ENCODE measurements at regions not wholly inside any gene's neighbourhood (a gene's known extent, or its start where the extent isn't known, plus 50 kb on each side); places are given as distances from the start of the nearest gene placed in this dataset.
"Not testable (repeated sequence)": the region's sequence is repeated elsewhere in the genome, so short reads cannot be mapped to it uniquely, and the experiment has no call there.

DNA sequence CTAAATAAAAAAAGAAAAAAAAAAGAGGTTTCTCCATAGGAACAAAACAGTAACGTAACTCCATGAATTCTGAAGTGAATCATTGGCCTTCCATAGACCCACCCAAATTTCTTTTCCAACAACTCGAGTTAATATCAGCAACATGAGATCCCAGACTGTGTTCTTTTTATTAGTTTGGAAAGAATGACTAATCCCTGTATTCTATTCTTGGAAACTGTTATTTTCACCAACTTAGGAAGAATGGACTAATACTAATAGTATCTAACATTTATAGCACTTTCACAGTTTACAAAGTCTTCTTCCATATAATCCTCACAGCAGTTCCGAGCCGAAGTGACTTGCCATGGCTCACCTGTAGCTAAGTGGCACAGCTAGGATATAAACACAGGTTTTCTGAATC is 72.7 kb upstream of the SLC4A7 start:
- no peak for DNase-seq (ENCODE audit: low read depth in 2 of 2)

DNA sequence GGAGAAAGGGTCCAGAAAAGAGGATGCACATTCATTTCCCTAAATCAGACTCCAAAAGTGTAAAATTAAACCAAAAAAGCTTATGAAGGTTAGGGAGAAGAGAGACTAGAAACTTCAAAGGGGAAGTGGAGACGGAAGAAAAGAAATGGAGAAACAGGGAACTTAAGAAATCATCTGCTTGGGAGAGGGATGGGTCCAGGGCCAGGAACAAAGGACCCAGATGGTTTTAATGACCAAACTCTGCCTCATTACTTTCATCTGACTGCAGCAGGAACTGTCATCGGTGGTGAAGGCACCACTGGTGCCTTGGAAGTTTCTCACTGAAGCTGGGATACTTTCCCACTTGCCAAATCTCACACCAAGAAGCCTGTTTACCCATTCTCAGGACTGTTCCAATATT is 70.5 kb upstream of the SLC4A7 start:
- no peak for DNase-seq (ENCODE audit: low read depth in 2 of 2)

- no peak for DNase-seq (ENCODE audit: low read depth in 2 of 2)
Observed at GRCh38 chr3:27553886-27554540, 69.8 kb upstream of the SLC4A7 start.

GRCh38 chr3:27552708-27553107 is 68.5 kb upstream of the SLC4A7 start:
- not testable (repeated sequence) for DNase-seq (ENCODE audit: low read depth in 2 of 2)

DNA sequence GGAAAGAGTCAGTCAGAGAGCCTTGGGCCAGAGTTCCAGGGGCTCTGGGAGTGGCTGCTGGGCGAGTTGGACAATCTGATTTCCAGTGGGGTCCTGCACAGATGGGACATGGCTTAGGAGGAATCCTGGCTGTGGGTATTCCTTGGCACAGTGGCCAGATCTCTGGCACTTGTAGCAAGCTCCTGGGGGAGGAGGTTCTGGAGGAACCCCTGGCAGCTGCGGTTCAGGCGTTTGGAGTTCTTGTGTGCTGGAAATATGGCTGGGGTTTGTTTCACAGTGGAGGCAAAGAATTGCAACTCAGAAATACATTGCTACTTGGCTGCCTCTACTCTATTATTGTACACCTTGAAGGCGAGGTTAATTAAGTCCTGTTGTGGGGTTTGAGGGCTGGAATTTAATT is 67.2 kb upstream of the SLC4A7 start:
- DNase-seq (ENCODE audit: low read depth in 2 of 2), result not testable (repeated sequence)

GRCh38 chr3:27545061-27545460 is 60.9 kb upstream of the SLC4A7 start:
- DNase-seq (ENCODE audit: low read depth in 2 of 2), result no peak

- no peak for DNase-seq (ENCODE audit: low read depth in 2 of 2)
Observed at GRCh38 chr3:27544372-27544865, 60.2 kb upstream of the SLC4A7 start.

DNA sequence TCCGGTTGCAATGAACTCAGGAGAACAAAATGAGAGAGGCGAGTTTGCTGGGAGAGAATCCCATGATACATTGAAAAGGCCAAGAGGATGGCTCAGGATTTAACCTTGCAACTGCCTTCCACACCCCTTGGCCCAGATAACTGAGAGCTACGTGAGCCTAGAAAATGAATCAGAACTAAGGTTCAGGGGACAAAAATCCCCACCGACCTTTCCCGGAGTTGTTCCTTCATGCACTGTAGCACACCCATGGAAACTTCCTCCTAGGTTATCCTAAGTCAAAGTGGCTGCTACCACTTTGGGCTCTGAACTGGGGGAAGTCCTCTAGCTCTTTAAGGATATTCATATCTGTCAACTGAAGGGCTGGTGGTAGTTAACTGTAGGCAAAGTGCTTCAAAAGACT is 58.3 kb upstream of the SLC4A7 start:
- DNase-seq (ENCODE audit: low read depth in 2 of 2), result no peak

- DNase-seq (ENCODE audit: low read depth in 2 of 2), result no peak
Observed at GRCh38 chr3:27540231-27540630, 56.0 kb upstream of the SLC4A7 start.

- no peak for DNase-seq (ENCODE audit: low read depth in 2 of 2)
Observed at GRCh38 chr3:27536491-27536890, 52.3 kb upstream of the SLC4A7 start.

DNA sequence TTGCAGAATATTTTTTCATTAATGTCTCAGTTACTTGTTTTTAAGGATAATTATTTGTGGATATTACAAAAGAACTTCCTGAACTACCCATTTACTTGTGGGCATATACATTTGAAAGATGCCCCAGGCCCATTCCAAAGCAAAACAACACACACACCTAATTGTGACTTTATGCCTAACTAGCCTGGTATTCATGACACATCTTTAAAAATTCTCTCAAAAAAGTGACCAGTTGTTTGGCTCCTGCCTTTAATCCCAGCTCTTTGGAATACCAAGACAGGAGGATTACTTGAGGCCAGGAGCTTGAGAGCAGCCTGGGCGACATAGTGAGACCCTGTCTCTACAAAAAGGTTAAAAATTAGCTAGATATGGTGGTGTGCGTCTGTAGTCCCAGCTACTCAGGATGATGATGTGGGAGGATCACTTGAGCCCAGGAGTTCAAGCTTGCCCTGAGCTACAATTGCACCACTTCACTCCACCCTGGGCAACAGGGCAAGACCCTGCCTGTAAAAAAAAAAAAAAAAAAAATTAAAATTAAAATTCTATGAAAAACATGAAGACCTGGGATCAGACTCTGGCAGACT is 51.7 kb upstream of the SLC4A7 start:
- no peak for DNase-seq (ENCODE audit: low read depth in 2 of 2)

DNA sequence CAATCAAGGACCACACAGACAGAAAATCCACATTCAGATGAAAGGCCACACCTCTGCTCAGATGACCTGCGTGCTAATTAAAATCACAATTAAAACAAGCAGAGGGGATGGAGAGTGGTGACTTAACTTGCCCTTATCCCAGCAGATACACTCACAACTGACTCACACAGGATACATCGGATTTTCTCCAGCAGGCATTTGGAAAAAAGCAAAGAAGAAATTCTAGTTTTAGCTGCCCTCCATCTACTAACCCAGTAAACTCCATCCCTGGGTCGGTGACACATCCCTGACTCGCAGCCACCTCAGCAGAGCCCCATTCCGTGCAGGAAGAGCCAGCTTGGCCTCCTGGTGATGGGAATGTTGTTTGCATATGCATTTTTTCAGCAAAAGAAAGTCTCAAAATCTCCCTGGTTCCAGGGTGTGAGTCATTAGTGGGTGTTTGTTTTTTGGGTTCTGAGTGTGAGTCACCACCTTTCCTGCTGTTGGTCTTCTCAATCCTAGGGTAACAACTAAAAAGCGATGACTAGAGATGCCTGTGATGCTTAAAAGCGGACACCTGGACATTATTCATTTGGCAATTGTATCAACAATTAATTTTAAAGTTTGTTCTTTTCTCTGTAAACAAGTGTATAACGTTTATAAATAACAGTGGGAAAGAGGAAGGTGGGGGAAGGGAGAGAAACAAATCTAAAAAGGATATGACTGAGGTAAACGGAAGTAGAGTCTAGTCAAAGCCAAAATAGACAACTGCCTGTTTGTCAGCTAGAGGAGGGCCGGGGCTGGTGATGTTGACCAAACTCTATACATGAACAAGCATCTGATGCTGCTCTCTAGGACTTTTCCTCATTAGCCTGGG is 49.8 kb upstream of the SLC4A7 start:
- DNase-seq (ENCODE audit: low read depth in 2 of 2), result peak in 1 of 2 donors; percentile 7

Data from stimulated activated CD8-positive, alpha-beta memory T cell treated with anti-CD3 and anti-CD28 coated beads, Interleukin-15, amount 100 ng/mL, for 48 hours (primary cell).